ENCODE measurements at regions not wholly inside any gene's neighbourhood (a gene's known extent, or its start where the extent isn't known, plus 50 kb on each side); places are given as distances from the start of the nearest gene placed in this dataset.

DNA sequence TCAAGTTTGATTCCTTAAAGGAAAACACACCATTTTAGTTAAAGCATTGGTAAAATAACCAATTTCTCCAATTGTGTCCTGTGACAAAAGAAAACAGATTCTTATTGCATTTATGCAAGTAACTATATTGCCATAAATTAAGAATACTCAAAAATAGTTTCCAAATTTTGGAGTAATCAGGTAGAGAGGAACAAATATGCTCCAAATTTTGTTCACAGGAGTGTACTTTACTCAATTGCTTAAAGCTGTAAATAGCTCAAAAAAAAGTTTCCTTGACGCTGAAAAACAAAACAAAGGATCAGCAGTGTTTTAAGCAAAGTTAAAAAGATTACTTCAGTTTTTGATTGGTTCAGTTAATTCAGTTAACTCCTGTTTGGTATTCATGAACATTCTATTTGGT lies 52.2 kb upstream of the INHBA start:
- DNase-seq (ENCODE audit: low spot score) (no peak), FAIRE-seq (no peak)

DNA sequence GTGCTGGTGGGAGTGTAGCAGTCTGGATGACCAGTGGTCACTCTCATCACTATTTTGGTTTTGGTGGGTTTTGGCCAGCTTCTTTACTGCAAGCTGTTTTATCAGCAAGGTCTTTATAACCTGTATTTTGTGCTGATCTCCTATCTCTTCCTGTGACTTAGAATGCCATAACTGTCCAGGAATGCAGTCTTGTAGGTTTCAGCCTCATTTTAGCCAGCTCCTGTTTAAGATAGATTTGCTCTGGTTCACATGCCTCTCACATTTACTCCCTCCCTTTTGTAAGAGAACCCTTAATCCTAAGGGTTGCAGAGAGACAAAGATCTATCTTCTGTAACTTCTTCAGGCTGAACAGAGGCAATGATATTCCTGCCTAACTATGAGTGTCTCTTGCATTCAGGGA lies 51.2 kb upstream of the INHBA start:
- no peak for DNase-seq (ENCODE audit: low spot score)
- no peak for FAIRE-seq

Measured in RCC 7860 (cell line).